ENCODE measurements at regions not wholly inside any gene's neighbourhood (a gene's known extent, or its start where the extent isn't known, plus 50 kb on each side); places are given as distances from the start of the nearest gene placed in this dataset.

- no peaks in the 10 kb centered on the region for H3K27me3 ChIP-seq (replicated peaks in 1 of 7)
- H3K27ac ChIP-seq, result no peak overlapping the region
- intact Hi-C loops (cut with DNase I; ENCODE audit: low total_unique reads), result no loop called here
- DNase-seq, result no peak
- 38 to 47% (median 40%) methylated on average over 2 of the region's 2 CpGs for WGBS, 5 donors
- no peak overlapping the region for H3K4me3 ChIP-seq
- TF ChIP-seq POLR2A (IDR thresholded peaks at IDR 0.05) (no peak), CTCF (IDR thresholded peaks at IDR 0.05 in 8 of 11, conservative IDR thresholded peaks at IDR 0.05 in 3 of 11) (no peak), POLR2AphosphoS5 (IDR thresholded peaks at IDR 0.05) (no peak)
- H3K4me1 ChIP-seq, result no peaks in the 10 kb centered on the region
- H3K36me3 ChIP-seq, result no peaks in the 10 kb centered on the region
- peaks cover 0 to 6% (median 0%) of the 10 kb centered on the region in 8 donors for H3K9me3 ChIP-seq
These were observed 688.8 kb downstream of the SEMA5A start for GRCh38 chr5:8857051-8857450.

- H3K27me3 ChIP-seq (replicated peaks in 1 of 7), result no peaks in the 10 kb centered on the region
- H3K36me3 ChIP-seq, result no peaks in the 10 kb centered on the region
- intact Hi-C loops (cut with DNase I; ENCODE audit: low total_unique reads), result no loop called here
- H3K4me1 ChIP-seq, result no peaks in the 10 kb centered on the region
- 34 to 46% (median 42%) methylated on average over 5 of the region's 5 CpGs for WGBS, 5 donors
- H3K9me3 ChIP-seq, result peaks cover 0 to 15% (median 7%) of the 10 kb centered on the region in 8 donors
- no peak for TF ChIP-seq CTCF (IDR thresholded peaks at IDR 0.05 in 8 of 11, conservative IDR thresholded peaks at IDR 0.05 in 3 of 11)
- TF ChIP-seq POLR2A (IDR thresholded peaks at IDR 0.05), result no peak
- TF ChIP-seq POLR2AphosphoS5 (IDR thresholded peaks at IDR 0.05), result no peak
- H3K27ac ChIP-seq, result no peak overlapping the region
- H3K4me3 ChIP-seq, result no peak overlapping the region
- no peak for DNase-seq
These were observed 684.1 kb downstream of the SEMA5A start for GRCh38 chr5:8861764-8862163.

GRCh38 chr5:8864053-8864452 is 681.8 kb downstream of the SEMA5A start:
- Histone ChIP-seq H3K36me3 (no peaks in the 10 kb centered on the region), H3K27ac (no peak overlapping the region), H3K4me1 (no peaks in the 10 kb centered on the region), H3K27me3 (replicated peaks in 1 of 7) (no peaks in the 10 kb centered on the region), H3K4me3 (no peak overlapping the region), H3K9me3 (peaks cover 0 to 15% (median 7%) of the 10 kb centered on the region in 8 donors)
- TF ChIP-seq CTCF (IDR thresholded peaks at IDR 0.05 in 8 of 11, conservative IDR thresholded peaks at IDR 0.05 in 3 of 11) (no peak), POLR2AphosphoS5 (IDR thresholded peaks at IDR 0.05) (no peak), POLR2A (IDR thresholded peaks at IDR 0.05) (no peak)
- intact Hi-C loops (cut with DNase I; ENCODE audit: low total_unique reads), result no loop called here
- WGBS, 5 donors, result 53 to 62% (median 57%) methylated on average over 4 of the region's 4 CpGs
- DNase-seq, result no peak

- WGBS, 5 donors, result 53 to 70% (median 67%) methylated on average over 5 of the region's 5 CpGs
- Histone ChIP-seq H3K9me3 (peaks cover 0 to 13% (median 7%) of the 10 kb centered on the region in 8 donors), H3K27me3 (replicated peaks in 1 of 7) (no peaks in the 10 kb centered on the region), H3K4me3 (no peak overlapping the region), H3K36me3 (no peaks in the 10 kb centered on the region), H3K27ac (no peak overlapping the region), H3K4me1 (no peaks in the 10 kb centered on the region)
- TF ChIP-seq CTCF (IDR thresholded peaks at IDR 0.05 in 8 of 11, conservative IDR thresholded peaks at IDR 0.05 in 3 of 11), result no peak
- TF ChIP-seq POLR2AphosphoS5 (IDR thresholded peaks at IDR 0.05), result no peak
- no peak for TF ChIP-seq POLR2A (IDR thresholded peaks at IDR 0.05)
- no peak for DNase-seq
- intact Hi-C loops (cut with DNase I; ENCODE audit: low total_unique reads), result no loop called here
These were observed 680.6 kb downstream of the SEMA5A start for GRCh38 chr5:8865266-8865665.
